OCI-LY1 (cell line): ENCODE measurements at regions not wholly inside any gene's neighbourhood (a gene's known extent, or its start where the extent isn't known, plus 50 kb on each side); places are given as distances from the start of the nearest gene placed in this dataset.

Source experiments
- CTCF ChIP-seq: fragments of 200-600 bp; sonication (generic), shearing (Covaris generic); IDR thresholded peaks from 2 replicates; pipeline ENCODE4 v1.5.1; 2017; ENCODE audit warnings: mild to moderate bottlenecking, antibody characterized with exemption, low read length, moderate library complexity, mixed read lengths
- EZH2 ChIP-seq: fragments of 200-600 bp; sonication (generic), shearing (Covaris generic); IDR thresholded peaks from 2 replicates; pipeline ENCODE4 v1.8.0; 2017; ENCODE audit warnings: borderline replicate concordance, mixed run types, mild to moderate bottlenecking, antibody characterized with exemption, low read length, moderate library complexity, mixed read lengths

GRCh38 chr3:187821616-187822317 is 76.5 kb upstream of the BCL6 start:
- TF ChIP-seq CTCF (no peak), EZH2 (no peak)
